Type B pancreatic cell (in vitro differentiated cells): ENCODE measurements at regions not wholly inside any gene's neighbourhood (a gene's known extent, or its start where the extent isn't known, plus 50 kb on each side); places are given as distances from the start of the nearest gene placed in this dataset.
"Not testable (repeated sequence)": the region's sequence is repeated elsewhere in the genome, so short reads cannot be mapped to it uniquely, and the experiment has no call there.

Source experiments
- DNase-seq: peaks from one replicate; pipeline ENCODE4 v3.0.0; 2021; ENCODE audit warnings: mixed read lengths; ENCODE audit not compliant: unreplicated experiment; ENCODE audit errors: extremely low spot score
- H3K27ac Mint-ChIP-seq: 2 replicates; pipeline ENCODE4 v1.8.0; 2021; ENCODE audit warnings: mild to moderate bottlenecking, mixed read lengths
- H3K27me3 Mint-ChIP-seq: 2 replicates; pipeline ENCODE4 v1.8.0; 2021; ENCODE audit warnings: mixed read lengths
- H3K36me3 Mint-ChIP-seq: 2 replicates; pipeline ENCODE4 v1.8.0; 2021; ENCODE audit warnings: mixed read lengths
- H3K4me1 Mint-ChIP-seq: one replicate; pipeline ENCODE4 v1.8.0; 2021; ENCODE audit warnings: mixed read lengths; ENCODE audit not compliant: unreplicated experiment
- H3K4me3 Mint-ChIP-seq: 2 replicates; pipeline ENCODE4 v1.8.0; 2021; ENCODE audit warnings: mild to moderate bottlenecking, mixed read lengths
- H3K9me3 Mint-ChIP-seq: 2 replicates; pipeline ENCODE4 v1.8.0; 2021; ENCODE audit warnings: mixed read lengths
- CTCF ChIP-seq: fragments of 200-600 bp; sonication (generic); conservative IDR thresholded peaks from 2 replicates; pipeline ENCODE4 v1.5.0; 2021; ENCODE audit warnings: antibody characterized with exemption, mild to moderate bottlenecking

GRCh38 chr6:141752677-141753076, 380.0 kb upstream of the GJE1 start:
- no peak overlapping the region for H3K27ac Mint-ChIP-seq
- H3K27me3 Mint-ChIP-seq: no peaks in the 10 kb centered on the region
- H3K36me3 Mint-ChIP-seq: no peaks in the 10 kb centered on the region
- DNase-seq: no peak
- no peaks in the 10 kb centered on the region for H3K4me1 Mint-ChIP-seq
- TF ChIP-seq CTCF: no peak
- no peaks in the 10 kb centered on the region for H3K9me3 Mint-ChIP-seq
- H3K4me3 Mint-ChIP-seq: no peak overlapping the region

DNA sequence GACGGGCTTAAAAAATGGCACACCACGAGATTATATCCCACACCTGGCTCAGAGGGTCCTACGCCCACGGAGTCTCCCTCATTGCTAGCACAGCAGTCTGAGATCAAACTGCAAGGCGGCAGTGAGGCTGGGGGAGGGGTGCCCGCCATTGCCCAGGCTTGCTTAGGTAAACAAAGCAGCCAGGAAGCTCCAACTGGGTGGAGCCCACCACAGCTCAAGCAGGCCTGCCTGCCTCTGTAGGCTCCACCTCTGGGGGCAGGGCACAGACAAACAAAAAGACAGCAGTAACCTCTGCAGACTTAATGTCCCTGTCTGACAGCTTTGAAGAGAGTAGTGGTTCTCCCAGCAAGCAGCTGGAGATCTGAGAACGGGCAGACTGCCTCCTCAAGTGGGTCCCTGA, 386.4 kb upstream of the GJE1 start:
- not testable (repeated sequence) for DNase-seq, H3K36me3 Mint-ChIP-seq, H3K4me1 Mint-ChIP-seq, H3K9me3 Mint-ChIP-seq, H3K4me3 Mint-ChIP-seq, H3K27ac Mint-ChIP-seq, H3K27me3 Mint-ChIP-seq

DNA sequence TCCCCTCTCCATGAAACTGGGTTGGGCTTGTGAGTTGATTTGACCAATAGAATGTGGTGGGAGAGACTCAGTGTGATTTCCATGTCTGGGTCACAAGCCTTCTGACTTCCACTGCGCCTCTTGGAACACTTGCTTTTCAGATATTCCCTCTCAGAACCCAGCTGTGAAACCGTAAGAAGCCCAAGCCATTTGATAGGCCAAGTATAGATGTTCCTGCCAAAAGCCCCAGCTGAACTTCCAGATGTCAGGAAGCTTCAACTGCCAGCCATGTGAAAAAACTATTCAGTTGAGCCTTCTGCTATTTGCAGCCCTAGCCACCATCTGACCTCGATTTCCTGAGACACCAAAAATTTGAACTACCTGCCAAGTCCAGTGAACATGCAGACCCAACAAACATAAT, 387.8 kb upstream of the GJE1 start:
- H3K9me3 Mint-ChIP-seq: no peaks in the 10 kb centered on the region
- no peaks in the 10 kb centered on the region for H3K27me3 Mint-ChIP-seq
- no peak for DNase-seq
- TF ChIP-seq CTCF: no peak
- no peak overlapping the region for H3K4me3 Mint-ChIP-seq
- no peaks in the 10 kb centered on the region for H3K4me1 Mint-ChIP-seq
- no peak overlapping the region for H3K27ac Mint-ChIP-seq
- no peaks in the 10 kb centered on the region for H3K36me3 Mint-ChIP-seq

DNA sequence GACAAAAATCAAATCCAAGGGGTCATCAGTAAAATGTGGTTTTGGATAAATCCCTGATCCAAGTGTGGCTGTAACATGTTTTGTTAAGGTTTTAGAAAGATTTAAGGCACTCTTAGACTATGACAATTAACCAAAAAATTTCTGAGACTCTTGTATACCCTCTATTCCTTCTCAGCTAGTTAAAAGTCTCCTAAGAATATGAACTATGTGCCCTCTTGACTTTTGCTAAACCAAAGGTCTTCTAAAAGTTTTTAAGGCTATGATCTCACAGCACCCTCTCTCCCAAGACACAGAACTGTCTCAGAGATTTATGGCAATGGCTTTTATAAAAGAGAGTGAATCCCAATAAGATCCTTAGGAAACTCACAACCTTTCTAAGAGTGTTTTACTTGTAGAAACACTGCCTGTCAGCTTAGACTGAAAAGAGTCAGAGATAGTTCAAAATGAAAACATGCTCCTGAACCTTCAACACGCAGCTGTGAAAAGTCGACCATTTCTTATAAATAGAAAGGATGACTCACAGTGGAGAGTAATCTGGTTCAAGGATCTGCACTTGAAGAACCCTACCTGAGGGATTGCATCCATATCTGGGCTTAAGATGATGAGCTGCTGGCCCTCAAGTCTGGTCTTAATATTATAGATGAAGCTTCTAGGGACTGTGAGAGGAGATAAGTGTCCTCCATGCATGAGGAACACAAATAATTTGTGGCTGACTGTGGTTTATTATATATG, 388.4 kb upstream of the GJE1 start:
- Mint-ChIP-seq H3K4me3 (no peak overlapping the region), H3K36me3 (no peaks in the 10 kb centered on the region), H3K27me3 (no peaks in the 10 kb centered on the region), H3K9me3 (no peaks in the 10 kb centered on the region), H3K4me1 (no peaks in the 10 kb centered on the region), H3K27ac (no peak overlapping the region)
- DNase-seq: no peak
- no peak for TF ChIP-seq CTCF

DNA sequence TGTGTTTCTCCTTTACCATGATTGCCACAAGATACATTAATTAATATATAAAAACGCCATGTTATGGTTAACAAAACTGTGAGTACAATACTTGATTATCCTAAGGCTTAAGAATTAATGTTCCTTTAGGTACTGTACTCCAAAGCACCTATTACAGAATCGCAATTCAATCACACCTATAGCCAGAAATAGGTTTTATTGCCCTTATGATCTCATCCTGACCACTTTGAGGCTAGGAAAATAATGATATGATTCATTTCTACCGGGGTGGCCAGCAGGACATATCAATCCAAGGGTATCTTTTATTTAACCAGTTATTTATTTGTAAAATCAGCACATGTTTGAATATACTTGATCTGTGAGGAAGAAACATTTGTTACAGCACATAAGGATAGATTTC, 396.6 kb upstream of the GJE1 start:
- H3K27ac Mint-ChIP-seq: no peak overlapping the region
- no peak for TF ChIP-seq CTCF
- no peak overlapping the region for H3K4me3 Mint-ChIP-seq
- H3K27me3 Mint-ChIP-seq: no peaks in the 10 kb centered on the region
- no peaks in the 10 kb centered on the region for H3K36me3 Mint-ChIP-seq
- DNase-seq: no peak
- no peaks in the 10 kb centered on the region for H3K9me3 Mint-ChIP-seq
- H3K4me1 Mint-ChIP-seq: no peaks in the 10 kb centered on the region

GRCh38 chr6:141735126-141735525, 397.6 kb upstream of the GJE1 start:
- no peaks in the 10 kb centered on the region for H3K9me3 Mint-ChIP-seq

More at GRCh38 chr6:141735126-141735525, 397.6 kb upstream of the GJE1 start:
- DNase-seq: no peak
- no peak for TF ChIP-seq CTCF
- no peak overlapping the region for H3K4me3 Mint-ChIP-seq
- H3K27me3 Mint-ChIP-seq: no peaks in the 10 kb centered on the region
- no peak overlapping the region for H3K27ac Mint-ChIP-seq
- no peaks in the 10 kb centered on the region for H3K36me3 Mint-ChIP-seq
- H3K4me1 Mint-ChIP-seq: no peaks in the 10 kb centered on the region
